ENCODE measurements at regions not wholly inside any gene's neighbourhood (a gene's known extent, or its start where the extent isn't known, plus 50 kb on each side); places are given as distances from the start of the nearest gene placed in this dataset.
A peak's percentile ranks its signal among the peaks of the same experiment; 100 is the strongest.

DNA sequence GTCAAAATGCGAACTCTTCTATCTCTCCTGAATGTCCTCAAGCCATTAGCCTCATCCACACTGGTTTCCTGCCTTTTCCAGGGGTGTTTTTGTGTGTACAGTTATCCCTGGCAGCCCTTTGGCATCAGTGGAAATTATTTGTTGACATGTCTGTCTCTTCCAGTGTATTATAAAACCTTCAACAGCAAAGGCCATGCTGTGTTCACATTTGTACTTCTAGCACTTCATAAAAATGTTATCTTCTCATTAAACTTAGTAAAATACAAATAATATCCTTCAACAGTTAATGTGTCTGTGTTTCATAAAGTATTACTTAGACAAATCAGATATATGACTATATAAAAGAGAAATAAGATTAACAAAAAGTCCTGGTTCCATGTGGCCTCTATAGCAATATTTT is 359.5 kb upstream of the ARGLU1 start:
- H3K4me3 ChIP-seq (ENCODE audit: low read depth, low read length), result no peak overlapping the region
- no peak for DNase-seq (ENCODE audit: low read depth)
- no peak for TF ChIP-seq MYC (IDR thresholded peaks at IDR 0.05; ENCODE audit: low read depth, low read length)
- TF ChIP-seq, protein P1, sequence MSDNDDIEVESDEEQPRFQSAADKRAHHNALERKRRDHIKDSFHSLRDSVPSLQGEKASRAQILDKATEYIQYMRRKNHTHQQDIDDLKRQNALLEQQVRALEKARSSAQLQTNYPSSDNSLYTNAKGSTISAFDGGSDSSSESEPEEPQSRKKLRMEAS (IDR thresholded peaks at IDR 0.05; ENCODE audit: low read depth, low read length), result no peak
- TF ChIP-seq, protein P2, sequence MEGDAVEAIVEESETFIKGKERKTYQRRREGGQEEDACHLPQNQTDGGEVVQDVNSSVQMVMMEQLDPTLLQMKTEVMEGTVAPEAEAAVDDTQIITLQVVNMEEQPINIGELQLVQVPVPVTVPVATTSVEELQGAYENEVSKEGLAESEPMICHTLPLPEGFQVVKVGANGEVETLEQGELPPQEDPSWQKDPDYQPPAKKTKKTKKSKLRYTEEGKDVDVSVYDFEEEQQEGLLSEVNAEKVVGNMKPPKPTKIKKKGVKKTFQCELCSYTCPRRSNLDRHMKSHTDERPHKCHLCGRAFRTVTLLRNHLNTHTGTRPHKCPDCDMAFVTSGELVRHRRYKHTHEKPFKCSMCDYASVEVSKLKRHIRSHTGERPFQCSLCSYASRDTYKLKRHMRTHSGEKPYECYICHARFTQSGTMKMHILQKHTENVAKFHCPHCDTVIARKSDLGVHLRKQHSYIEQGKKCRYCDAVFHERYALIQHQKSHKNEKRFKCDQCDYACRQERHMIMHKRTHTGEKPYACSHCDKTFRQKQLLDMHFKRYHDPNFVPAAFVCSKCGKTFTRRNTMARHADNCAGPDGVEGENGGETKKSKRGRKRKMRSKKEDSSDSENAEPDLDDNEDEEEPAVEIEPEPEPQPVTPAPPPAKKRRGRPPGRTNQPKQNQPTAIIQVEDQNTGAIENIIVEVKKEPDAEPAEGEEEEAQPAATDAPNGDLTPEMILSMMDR (IDR thresholded peaks at IDR 0.05; ENCODE audit: low read depth, low read length), result no peak
- no peak for TF ChIP-seq POLR2A (IDR thresholded peaks at IDR 0.05; ENCODE audit: extremely low read depth, insufficient read length)

DNA sequence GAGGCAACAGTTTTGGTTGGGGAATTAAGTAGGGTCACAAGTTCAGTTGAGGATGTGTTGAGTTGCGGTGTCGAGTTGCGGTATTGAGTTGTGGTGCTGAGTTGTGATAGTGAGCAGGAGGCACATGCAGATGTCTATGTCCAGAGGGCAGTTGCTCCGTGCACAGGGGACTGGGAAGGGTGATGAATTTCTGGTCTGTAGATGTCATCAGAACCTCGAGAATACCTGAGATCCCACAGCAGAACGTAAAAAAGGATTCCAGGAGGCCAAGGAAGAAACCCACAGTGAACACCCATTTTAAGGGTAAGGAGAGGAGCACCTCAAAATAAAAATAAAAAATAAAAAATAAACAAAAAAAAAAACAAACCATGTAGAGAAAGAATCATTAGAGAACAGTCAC is 354.4 kb upstream of the ARGLU1 start:
- TF ChIP-seq MYC (IDR thresholded peaks at IDR 0.05; ENCODE audit: low read depth, low read length) (no peak), POLR2A (IDR thresholded peaks at IDR 0.05; ENCODE audit: extremely low read depth, insufficient read length) (no peak)
- TF ChIP-seq, protein P1 (IDR thresholded peaks at IDR 0.05; ENCODE audit: low read depth, low read length), result no peak
- TF ChIP-seq, protein P2 (IDR thresholded peaks at IDR 0.05; ENCODE audit: low read depth, low read length), result no peak
- no peak for DNase-seq (ENCODE audit: low read depth)
- no peak overlapping the region for H3K4me3 ChIP-seq (ENCODE audit: low read depth, low read length)

DNA sequence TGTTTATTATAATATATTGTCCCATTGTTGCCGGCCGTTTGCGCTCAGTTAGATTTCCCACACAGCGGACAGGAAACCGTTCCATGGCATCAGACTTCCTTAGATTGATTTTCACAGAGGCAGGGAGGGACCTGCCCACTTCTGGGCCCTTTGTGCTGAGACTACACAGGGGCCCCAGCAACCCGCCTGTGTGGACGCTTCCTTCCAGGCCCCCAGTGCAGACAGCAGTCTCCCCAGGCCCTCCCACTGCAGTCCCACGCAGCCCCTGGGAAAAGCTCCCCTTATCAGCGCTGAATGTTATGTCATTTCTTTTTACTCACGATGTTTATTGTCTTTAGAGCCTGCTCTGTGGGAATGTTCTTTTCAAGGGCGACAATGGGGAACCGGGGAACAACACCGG is 351.7 kb upstream of the ARGLU1 start:
- no peak overlapping the region for H3K4me3 ChIP-seq (ENCODE audit: low read depth, low read length)
- TF ChIP-seq POLR2A (IDR thresholded peaks at IDR 0.05; ENCODE audit: extremely low read depth, insufficient read length), result no peak
- TF ChIP-seq, protein P1 (IDR thresholded peaks at IDR 0.05; ENCODE audit: low read depth, low read length), result no peak

DNA sequence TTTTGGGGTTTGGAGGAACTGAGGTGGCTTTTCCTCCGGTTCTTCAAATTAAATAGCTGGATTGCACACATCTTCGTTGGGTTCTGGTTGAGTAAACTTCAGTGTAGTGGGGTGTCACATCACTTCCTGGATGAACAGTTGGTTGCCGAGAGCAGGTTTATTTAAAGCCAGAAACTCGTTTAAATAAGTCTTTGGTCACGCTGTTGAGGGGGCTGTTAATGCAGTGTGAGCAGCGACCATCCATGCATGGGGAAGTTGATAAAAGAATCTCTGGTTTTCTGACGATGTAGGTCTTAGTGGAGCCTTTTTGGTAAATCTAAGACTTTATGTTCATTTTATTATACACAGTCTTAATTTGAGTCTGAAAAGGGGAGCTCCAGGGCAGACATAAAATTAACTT is 351.2 kb upstream of the ARGLU1 start:
- DNase-seq (ENCODE audit: low read depth), result no peak
- TF ChIP-seq, protein P2 (IDR thresholded peaks at IDR 0.05; ENCODE audit: low read depth, low read length), result no peak
- TF ChIP-seq MYC (IDR thresholded peaks at IDR 0.05; ENCODE audit: low read depth, low read length) (no peak), POLR2A (IDR thresholded peaks at IDR 0.05; ENCODE audit: extremely low read depth, insufficient read length) (no peak)
- TF ChIP-seq, protein P1 (IDR thresholded peaks at IDR 0.05; ENCODE audit: low read depth, low read length), result no peak
- no peak overlapping the region for H3K4me3 ChIP-seq (ENCODE audit: low read depth, low read length)

More for the DNA sequence above, 351.7 kb upstream of the ARGLU1 start:
- DNase-seq (ENCODE audit: low read depth), result no peak

DNA sequence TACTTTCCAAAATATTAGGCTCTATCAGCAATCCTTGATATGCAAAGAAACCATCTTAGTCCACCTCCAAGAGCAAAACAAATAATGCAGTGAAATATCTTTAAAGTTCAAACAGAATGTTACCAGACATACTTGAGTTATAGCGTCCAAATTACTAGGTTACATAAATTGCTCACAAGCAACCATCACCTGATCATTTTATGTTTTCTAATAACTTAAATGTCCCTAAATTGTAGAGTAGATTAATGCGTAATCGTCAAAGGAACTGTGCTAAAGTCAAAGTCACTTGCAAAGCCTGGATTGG is 350.6 kb upstream of the ARGLU1 start:
- TF ChIP-seq, protein P1 (IDR thresholded peaks at IDR 0.05; ENCODE audit: low read depth, low read length), result no peak
- no peak for TF ChIP-seq MYC (IDR thresholded peaks at IDR 0.05; ENCODE audit: low read depth, low read length)
- no peak for TF ChIP-seq POLR2A (IDR thresholded peaks at IDR 0.05; ENCODE audit: extremely low read depth, insufficient read length)
- TF ChIP-seq, protein P2 (IDR thresholded peaks at IDR 0.05; ENCODE audit: low read depth, low read length), result no peak
- no peak overlapping the region for H3K4me3 ChIP-seq (ENCODE audit: low read depth, low read length)
- no peak for DNase-seq (ENCODE audit: low read depth)

DNA sequence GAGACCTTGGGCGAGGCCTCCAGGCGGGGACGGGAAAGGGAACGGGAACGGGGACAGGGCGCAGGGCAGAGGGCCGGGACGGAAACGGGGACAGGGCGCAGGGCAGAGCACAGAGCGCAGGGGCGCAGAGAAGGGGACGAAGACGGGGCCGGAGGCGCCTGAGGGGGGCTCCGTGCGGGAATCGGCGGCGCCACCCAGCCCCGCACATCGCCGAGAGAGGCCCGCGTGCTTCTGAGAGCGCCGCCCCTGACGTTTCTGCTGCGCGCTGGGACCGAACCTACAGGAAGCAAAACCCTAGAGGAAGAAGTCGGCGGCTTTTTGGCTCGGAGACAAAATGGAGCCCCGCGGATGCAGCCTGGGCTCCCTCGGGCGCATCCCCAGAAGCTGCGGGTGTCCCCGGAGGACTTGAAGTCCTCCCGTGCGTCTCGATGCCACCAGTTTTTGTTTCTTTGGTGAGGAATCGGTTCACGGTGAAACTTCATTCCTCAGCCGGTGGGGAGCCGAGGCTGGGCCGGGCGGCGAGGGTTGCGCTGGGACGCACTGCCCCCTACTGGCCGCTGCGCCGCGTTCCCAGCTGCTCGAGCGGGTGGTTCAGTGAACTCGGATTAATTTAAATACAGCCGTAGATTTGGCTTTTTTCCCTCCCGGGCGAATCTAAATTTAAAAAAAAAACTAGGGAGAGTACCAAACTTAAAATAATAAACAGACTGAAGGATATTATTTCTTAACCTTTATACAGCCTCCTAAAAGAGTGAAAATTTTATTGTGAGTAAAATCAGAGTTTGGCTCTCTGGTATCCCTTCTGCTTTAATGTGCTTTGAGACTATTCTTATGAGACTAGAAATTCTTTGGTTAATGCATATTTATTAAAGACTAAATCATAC is 350.0 kb upstream of the ARGLU1 start:
- DNase-seq (ENCODE audit: low read depth), result peak; percentile 69
- H3K4me3 ChIP-seq (ENCODE audit: low read depth, low read length), result no peak overlapping the region
- TF ChIP-seq POLR2A (IDR thresholded peaks at IDR 0.05; ENCODE audit: extremely low read depth, insufficient read length) (no peak), MYC (IDR thresholded peaks at IDR 0.05; ENCODE audit: low read depth, low read length) (no peak)
- TF ChIP-seq, protein P1 (IDR thresholded peaks at IDR 0.05; ENCODE audit: low read depth, low read length), result no peak
- TF ChIP-seq, protein P2 (IDR thresholded peaks at IDR 0.05; ENCODE audit: low read depth, low read length), result peak; percentile 88

Measured in NB4 (cell line).